NCI-H526 treated with DMSO at 0.1 percent for 48 hours (cell line): ENCODE measurements at regions not wholly inside any gene's neighbourhood (a gene's known extent, or its start where the extent isn't known, plus 50 kb on each side); places are given as distances from the start of the nearest gene placed in this dataset.

ENCODE experiments used
- DNase-seq: peaks from one replicate; lab custom pipeline; 2025; lab: John Stamatoyannopoulos, UW

GRCh38 chr1:98480271-98480670 is 181.2 kb upstream of the SNX7 start:
- DNase-seq, result no peak

DNA sequence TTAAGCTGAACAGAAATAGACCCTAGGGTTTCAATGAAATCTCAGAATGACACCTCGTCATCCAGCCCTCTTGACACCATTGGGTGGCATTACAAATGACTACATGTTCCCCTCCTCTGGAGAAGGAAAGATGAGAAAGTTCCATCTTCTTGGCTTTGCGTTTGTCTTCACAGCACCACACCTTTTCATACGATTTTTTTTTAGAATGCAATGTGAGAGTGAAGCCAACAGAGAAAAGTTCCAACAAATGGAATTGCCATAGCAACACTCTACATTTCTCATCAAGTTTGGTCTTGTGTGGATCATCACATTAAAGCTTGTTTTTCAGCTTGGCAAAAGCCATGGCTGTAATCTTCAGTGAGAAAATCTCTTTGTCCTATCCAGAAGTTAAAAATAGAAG is 183.4 kb upstream of the SNX7 start:
- DNase-seq, result no peak

GRCh38 chr1:98472878-98473277 is 188.6 kb upstream of the SNX7 start:
- DNase-seq, result no peak

- DNase-seq, result no peak
These were observed 189.9 kb upstream of the SNX7 start for GRCh38 chr1:98471633-98472032.

DNA sequence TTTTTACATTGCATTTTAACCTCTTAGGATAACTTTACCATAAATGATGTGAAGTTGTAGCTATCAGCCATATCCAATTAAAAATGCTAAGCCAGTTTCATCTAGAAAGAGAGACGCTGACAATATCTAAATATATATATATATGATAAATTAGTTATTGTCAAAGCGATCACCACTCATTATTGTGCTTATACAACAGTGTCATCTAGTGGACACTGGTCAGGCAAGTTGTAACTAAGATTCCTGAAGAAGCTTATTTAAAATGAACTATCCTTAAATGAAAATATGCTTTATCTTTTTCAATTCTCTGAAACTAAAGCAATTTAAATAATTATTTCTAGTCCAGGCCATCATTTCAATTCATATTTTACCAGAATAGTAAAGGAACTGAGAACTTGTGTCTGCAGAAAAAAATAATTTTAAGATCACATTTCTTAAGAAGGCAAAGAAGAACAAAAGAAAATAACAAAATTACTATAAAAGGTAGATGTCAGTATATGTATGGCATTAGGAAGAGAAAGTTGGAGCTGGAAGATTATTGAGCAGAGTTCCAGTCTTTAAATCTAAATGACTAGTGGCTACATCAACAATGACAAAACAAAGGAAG is 193.3 kb upstream of the SNX7 start:
- DNase-seq, result no peak

DNA sequence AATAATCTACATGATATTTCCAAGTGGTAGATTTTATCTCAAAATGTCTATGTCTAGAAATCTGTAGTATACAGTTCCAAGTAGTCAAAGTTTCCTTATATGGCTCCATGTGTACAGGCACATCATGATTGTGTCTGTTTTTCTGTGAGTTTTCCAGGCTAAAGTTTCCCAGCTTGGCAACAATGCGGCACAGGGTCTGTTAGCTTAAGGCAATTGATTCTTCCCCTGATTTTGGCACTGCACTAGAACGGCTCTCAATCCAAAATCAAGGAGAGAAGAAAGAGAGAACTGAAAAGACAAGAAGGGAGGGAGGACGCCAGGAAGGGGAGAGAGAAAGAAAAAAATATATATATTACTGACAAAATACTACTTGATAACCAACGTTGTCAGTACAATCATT is 193.9 kb upstream of the SNX7 start:
- no peak for DNase-seq

DNA sequence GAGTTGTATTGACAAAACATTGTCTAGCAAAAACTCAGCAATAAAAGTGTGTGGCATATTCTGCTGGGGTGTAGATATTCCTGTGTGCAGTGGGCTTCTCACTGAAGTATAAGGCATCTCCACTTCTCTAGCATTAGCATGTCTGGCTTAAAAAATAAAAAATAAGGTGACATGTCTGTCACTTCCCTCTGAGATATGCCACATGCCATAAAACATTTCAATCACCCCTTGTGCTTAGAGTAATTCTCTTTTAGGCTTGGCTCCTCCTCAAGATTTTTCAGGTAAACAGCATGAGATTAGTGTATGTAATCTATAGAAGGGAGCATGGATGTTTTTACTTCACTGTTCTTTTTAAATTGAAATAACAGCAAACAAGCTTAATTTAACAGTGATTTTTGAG is 194.4 kb upstream of the SNX7 start:
- DNase-seq, result no peak

DNA sequence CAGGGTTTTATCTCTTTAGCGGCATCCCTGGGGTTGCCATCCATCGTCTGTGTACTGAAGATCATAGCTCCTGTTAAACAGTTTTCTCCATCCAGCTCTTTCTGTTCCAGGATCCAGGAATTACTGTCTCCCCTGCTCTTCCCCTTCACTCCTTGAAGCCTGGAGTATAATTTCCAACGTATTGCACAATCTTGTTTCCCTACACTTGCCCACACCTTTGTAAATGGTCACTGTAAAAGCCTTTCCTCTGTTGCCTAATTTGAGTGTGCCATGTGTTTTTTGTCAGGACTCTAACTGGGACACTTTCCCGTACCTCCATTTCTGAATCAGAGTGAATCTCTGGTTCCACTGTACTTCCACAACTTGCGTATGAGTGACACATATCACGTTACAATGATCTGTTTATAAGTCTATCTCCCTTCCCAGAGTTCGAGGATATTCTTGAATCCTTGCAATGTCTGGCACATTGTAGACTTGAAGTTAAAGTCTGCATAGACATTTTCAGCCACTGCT is 199.6 kb upstream of the SNX7 start:
- DNase-seq, result no peak

GRCh38 chr1:98460136-98460535 is 201.4 kb upstream of the SNX7 start:
- no peak for DNase-seq

DNA sequence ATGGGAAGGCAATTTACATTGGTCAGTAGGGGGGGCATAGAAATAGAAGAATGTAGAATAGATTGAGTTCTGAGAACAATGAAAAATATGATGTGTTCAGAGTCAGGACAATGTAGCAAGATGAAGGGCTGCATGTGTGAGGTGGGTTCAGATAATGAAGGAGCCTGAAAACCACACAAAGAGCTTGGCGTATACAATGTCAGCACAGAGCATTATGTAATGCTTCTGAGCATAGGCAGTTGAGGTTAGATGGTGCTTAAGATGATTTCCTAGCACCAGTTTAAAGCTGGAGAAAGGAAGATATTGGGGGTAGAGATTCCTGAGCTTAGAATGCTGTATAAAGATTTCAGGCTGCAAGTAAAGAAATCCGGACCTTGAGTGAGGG is 202.0 kb upstream of the SNX7 start:
- DNase-seq, result no peak

GRCh38 chr1:98458511-98459485 is 202.7 kb upstream of the SNX7 start:
- DNase-seq, result no peak

- DNase-seq, result no peak
These were observed 204.3 kb upstream of the SNX7 start for GRCh38 chr1:98457248-98457647.

DNA sequence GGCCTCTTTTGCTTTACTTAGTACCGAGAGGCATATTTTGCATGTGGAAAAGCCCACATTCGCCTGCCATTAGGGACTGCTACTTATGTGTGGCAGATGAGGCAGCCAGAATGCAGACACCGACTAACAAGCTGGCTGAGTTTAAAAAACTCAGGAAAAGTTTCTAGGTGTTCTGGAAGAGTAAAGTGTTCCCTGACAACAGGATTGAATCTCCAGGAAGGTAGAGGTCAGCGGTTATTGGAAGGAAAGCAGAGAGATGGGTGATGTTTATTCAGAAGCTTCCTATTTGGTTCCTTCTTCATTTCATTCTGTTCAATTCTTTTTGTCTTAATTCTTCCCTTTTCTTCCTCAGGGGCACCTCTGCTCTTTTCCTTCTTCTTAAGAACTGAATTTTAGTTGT is 206.9 kb upstream of the SNX7 start:
- DNase-seq, result no peak

DNA sequence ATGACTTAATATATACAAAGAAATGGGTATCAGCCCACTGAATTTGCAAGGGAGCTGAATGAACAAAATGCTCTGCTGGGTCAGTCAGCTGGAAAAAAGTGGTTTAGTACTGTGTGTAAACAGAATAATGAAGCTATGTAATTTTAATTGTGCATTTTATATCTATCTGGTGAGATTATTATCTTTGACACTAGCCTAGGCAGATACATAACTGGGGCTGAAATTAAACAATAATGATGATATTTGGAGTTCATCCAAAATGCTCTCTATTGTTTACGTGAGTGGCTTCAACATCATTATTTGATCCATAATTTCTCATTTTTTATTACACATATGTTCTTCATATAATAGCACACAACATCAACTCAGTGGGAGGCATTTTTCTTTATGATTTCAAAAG is 208.5 kb upstream of the SNX7 start:
- DNase-seq, result no peak

DNA sequence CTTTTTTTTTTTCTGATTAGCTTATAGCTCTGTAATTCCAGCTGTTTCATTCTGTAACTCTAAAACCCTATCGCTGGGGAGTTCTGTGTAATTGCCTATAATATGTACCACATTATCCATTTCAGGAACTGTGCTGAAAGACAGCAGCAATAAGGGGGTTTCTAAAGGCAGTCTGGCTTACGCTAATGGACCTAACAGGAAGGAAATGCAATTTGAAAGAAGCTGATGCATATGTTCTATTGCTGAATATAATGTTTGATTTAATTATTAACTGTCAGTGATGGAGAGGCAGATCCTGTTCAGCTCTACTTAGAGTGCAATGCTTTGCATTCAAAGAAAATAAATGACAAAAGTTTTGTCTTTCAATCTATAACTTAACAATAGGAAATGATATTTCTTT is 209.4 kb upstream of the SNX7 start:
- no peak for DNase-seq

DNA sequence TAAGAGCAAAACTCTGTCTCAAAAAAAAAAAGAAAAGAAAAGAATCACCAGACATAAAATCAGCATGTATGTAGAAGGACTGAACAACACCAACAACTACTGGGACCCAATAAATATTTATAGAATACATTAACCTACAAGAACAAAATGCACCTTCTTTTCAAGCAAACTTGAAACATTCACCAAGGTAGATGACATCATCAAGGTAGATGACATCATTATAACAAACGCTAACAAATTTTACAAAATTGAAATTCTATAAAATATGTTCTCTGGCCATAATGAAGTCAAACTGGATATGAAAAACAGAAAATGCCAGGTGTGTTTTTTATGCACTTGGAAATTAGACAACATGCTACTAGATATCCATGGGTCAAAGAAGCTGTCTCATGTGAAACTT is 220.2 kb upstream of the SNX7 start:
- no peak for DNase-seq

- no peak for DNase-seq
These were observed 222.1 kb upstream of the SNX7 start for GRCh38 chr1:98439471-98439870.

- DNase-seq, result no peak
These were observed 224.0 kb upstream of the SNX7 start for GRCh38 chr1:98437540-98437939.

DNA sequence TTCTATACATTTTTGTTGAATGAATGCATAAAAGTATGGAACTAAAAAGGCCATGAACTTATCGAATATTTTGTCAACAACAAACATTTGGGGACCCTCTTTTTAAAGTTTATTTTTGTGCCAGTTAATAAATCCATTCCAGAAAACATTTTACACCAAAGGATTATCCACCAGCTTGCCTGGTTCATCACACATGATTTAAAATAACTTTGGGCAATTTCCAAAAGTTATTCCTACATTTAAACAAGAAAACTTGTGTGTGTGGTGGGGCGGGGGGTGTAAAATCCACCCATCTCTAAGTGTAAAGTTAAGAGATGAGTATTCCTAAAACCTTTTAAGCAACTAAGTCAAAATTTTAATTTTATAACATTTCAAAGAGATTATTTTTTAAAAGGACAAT is 224.5 kb upstream of the SNX7 start:
- DNase-seq, result no peak

- DNase-seq, result no peak
These were observed 231.5 kb upstream of the SNX7 start for GRCh38 chr1:98429965-98430443.

DNA sequence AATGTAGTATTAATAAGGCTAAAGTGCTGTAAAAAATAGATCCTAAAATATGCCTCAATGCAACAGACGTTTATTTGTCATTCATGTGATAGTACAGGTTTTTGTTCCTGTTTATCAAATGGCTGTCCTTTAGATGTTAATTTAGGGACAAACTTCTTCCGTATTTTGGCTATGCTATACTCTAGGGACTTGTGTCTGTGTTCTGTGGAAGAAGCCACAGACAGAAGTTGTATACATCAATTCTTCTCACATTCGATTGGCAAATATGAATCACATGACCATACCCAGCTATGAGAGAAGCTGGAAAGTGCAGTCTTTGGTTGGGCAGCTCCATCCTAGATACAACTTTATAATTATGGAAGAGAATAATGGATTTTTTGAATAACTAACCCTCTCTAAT is 232.7 kb upstream of the SNX7 start:
- no peak for DNase-seq

GRCh38 chr1:98427664-98428063 is 233.9 kb upstream of the SNX7 start:
- DNase-seq, result no peak

DNA sequence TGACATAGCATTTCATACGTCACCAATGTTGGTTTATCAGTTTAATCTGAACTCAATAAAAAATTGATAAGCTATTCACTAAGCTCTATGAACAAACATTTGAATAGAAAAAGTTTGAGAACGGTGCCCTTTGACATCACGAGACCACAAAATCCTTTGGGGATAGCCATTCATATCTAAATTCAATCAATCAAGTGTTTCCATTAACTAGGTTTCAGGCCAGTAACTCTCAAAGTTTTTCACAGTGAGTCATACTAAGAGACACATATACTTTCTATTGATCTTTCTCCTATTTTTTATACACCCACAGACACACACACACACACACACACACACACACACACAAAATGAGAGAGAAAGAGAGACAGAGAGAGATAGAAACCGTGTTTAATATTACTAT is 235.4 kb upstream of the SNX7 start:
- DNase-seq, result no peak
